ENCODE measurements at regions not wholly inside any gene's neighbourhood (a gene's known extent, or its start where the extent isn't known, plus 50 kb on each side); places are given as distances from the start of the nearest gene placed in this dataset.

DNA sequence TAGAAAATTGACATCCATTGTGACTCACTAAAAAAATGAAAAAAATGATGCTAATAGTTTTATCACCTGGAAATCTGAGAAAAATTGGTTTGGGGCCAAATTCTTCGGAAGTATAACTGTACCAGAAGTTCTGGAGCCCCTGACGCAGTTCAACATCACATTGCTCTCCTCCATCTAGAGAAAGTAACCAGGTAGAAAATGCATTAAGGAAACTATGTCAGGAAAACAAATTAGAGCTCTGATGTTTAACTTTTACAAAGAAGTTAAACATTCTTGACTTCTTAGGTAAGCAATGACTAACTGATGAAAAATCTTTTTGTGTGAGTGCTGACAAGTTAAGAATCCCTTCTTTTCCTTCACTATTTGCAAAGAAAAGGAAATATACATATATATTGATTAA is 61.1 kb upstream of the TMEM196 start:
- Histone ChIP-seq H3K27me3 (no peaks in the 10 kb centered on the region), H3K4me3 (no peak overlapping the region), H3K9me3 (no peaks in the 10 kb centered on the region), H3K36me3 (no peaks in the 10 kb centered on the region), H3K27ac (no peak overlapping the region), H3K4me1 (no peaks in the 10 kb centered on the region)
- intact Hi-C loops (cut with DNase I; ENCODE audit: low total_unique reads), result no loop called here
- TF ChIP-seq POLR2A (IDR thresholded peaks at IDR 0.05), result no peak
- TF ChIP-seq CTCF (IDR thresholded peaks at IDR 0.05), result no peak
- DNase-seq, result no peak

GRCh38 chr7:19830604-19831003 is 57.2 kb upstream of the TMEM196 start:
- no peak overlapping the region for H3K27ac ChIP-seq
- no peak overlapping the region for H3K4me3 ChIP-seq
- no peaks in the 10 kb centered on the region for H3K4me1 ChIP-seq
- no peaks in the 10 kb centered on the region for H3K9me3 ChIP-seq
- TF ChIP-seq CTCF (IDR thresholded peaks at IDR 0.05), result no peak
- no peak for TF ChIP-seq POLR2A (IDR thresholded peaks at IDR 0.05)
- H3K27me3 ChIP-seq, result no peaks in the 10 kb centered on the region
- no peak for DNase-seq
- intact Hi-C loops (cut with DNase I; ENCODE audit: low total_unique reads), result no loop called here
- H3K36me3 ChIP-seq, result peaks cover 0 to 3% of the 10 kb centered on the region in 2 donors
